Transverse colon (tissue), 4 donors: ENCODE measurements at regions not wholly inside any gene's neighbourhood (a gene's known extent, or its start where the extent isn't known, plus 50 kb on each side); places are given as distances from the start of the nearest gene placed in this dataset.
"Not testable (repeated sequence)": the region's sequence is repeated elsewhere in the genome, so short reads cannot be mapped to it uniquely, and the experiment has no call there.

Experiments
- DNase-seq: peaks from one replicate; pipeline ENCODE4 v3.0.0-alpha.2; 2019
- H3K27ac ChIP-seq, 4 donors: fragments of 200-600 bp; sonication (generic); 2 replicates each; pipeline ENCODE4 v1.5.1; 2016 to 2018; ENCODE audit warnings: inconsistent platforms in 4 of 4
- H3K27me3 ChIP-seq: fragments of 200-600 bp; sonication (generic); 2 replicates; pipeline ENCODE4 v1.5.1; 2017; ENCODE audit warnings: inconsistent platforms
- H3K36me3 ChIP-seq, 4 donors: fragments of 200-600 bp; sonication (generic); 2 replicates each; pipeline ENCODE4 v1.5.1; 2017 to 2019; ENCODE audit warnings: inconsistent platforms in 4 of 4
- H3K4me1 ChIP-seq, 4 donors: fragments of 200-600 bp; sonication (generic); 2 replicates each; pipeline ENCODE4 v1.5.1; 2017 to 2020; ENCODE audit warnings: inconsistent platforms in 4 of 4
- H3K4me3 ChIP-seq, 4 donors: fragments of 200-600 bp; sonication (generic); 1 replicate in 1 of 4; 2 replicates in 3 of 4; pipeline versions ENCODE4 v1.5.1 to v1.6.1; 2017 to 2019; ENCODE audit warnings: inconsistent platforms in 4 of 4
- H3K9me3 ChIP-seq, 2 donors: fragments of 200-600 bp; sonication (generic); 2 replicates each; pipeline ENCODE4 v1.5.1; 2017 to 2019; ENCODE audit warnings: inconsistent platforms in 2 of 2
- EP300 ChIP-seq: sonication (generic); formaldehyde crosslinking; IDR thresholded peaks from one replicate; pipeline ENCODE4 v1.6.1; 2017; ENCODE audit warnings: antibody characterized with exemption, low read depth
- POLR2A ChIP-seq: fragments of 450-650 bp; IDR thresholded peaks from one replicate; pipeline ENCODE4 v1.6.1; 2016; ENCODE audit warnings: antibody characterized with exemption, mild to moderate bottlenecking, moderate library complexity
- POLR2AphosphoS5 ChIP-seq, 3 donors: sonication (generic); formaldehyde crosslinking; IDR thresholded peaks; one replicate each; pipeline ENCODE4 v1.6.1; 2016; ENCODE audit warnings: antibody characterized with exemption in 3 of 3
- WGBS, 2 donors: methylation state at CpG; one replicate each; pipeline ENCODE4 v1.1.5; 2018; ENCODE audit warnings: low coverage in 1 of 2; 5-methylcytosine and 5-hydroxymethylcytosine counted together
- in situ Hi-C, 4 donors: fragments of 200-750 bp; cut with MboI; loops; one replicate each; pipeline versions ENCODE4 v1.15.0 to v1.15.1; 2017; ENCODE audit warnings: low sequenced_read_pairs in 3 of 4, low pct_ligation_motif_present in 1 of 4, low pct_unique_long_range_greater_than_20kb in 1 of 4
- intact Hi-C: fragments of 100-400 bp; cut with DNase I; formaldehyde crosslinking; loops from one replicate; pipeline ENCODE4 v1.15.1; 2023; ENCODE audit warnings: low total_unique reads
- TF ChIP-seq, protein P1 (sequence below), 5 experiments: fragments of 200-600 bp in 3 of 5; fragments of 450-650 bp in 2 of 5; sonication (generic) in 3 of 5; IDR thresholded peaks; 1 replicate in 2 of 5; 2 replicates in 3 of 5; pipeline ENCODE4 v1.5.1; 2016 to 2017; ENCODE audit warnings: antibody characterized with exemption in 5 of 5, inconsistent platforms in 3 of 5, mild to moderate bottlenecking in 2 of 5, moderate library complexity in 1 of 5

DNA sequence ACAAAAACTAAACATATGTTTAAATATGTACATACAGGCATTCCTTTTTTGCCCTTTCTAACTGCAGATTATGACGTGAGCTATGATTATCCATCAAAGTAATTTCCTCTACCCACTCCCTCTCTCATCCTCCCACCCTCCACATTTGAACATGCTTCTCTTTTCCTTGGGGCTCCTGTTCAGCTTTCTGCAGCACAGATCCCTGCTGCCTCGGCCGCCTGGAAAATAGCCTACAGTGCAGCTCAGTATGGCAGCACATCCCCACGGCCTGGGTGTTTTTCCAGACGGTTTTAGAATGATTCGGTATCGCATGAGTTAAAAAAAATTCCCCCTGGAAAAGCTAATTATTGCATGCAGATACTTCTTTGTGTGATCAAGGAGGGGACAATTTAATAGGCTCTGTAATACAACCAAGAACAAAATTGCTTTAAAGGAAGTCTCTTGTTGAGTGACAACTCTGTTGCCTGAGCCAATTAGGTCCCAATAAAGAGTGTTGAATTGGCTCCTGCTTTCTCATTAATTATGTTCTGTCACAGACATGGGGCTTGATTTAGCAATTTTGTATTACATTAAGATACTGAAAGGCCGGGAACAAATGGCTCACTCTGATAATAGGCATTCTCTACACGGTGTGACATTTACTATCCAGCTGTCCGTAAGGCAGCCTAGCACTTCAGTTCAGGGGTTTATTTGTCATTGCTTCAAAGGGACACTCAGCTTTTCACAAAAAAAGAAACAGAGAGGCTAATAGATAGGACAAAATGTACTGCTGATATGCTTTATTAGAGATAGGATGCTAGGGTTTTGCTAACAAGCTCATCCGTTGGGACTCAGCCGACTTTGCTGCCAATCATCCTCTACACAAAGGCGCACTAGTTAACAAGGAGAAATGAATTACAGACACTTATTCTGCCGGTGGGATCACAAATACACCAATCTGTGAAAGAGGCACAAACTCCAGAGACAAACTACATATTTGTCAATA, 285.8 kb upstream of the G2E3 start:
- H3K27me3 ChIP-seq = no peaks in the 10 kb centered on the region
- DNase-seq = no peak
- no peaks in the 10 kb centered on the region for H3K9me3 ChIP-seq
- intact Hi-C loops = no loop called here
- H3K36me3 ChIP-seq = no peaks in the 10 kb centered on the region
- WGBS, 2 donors = 82 to 83% methylated on average over 5 to 14 of the region's 14 CpGs
- peaks cover 0 to 3% (median 0%) of the 10 kb centered on the region in 4 donors for H3K4me1 ChIP-seq
- in situ Hi-C loops = no loop called here
- H3K4me3 ChIP-seq = no peak overlapping the region
- TF ChIP-seq POLR2AphosphoS5 (IDR thresholded peaks at IDR 0.05) (no peak), POLR2A (no peak), EP300 (no peak)
- TF ChIP-seq, protein P1, sequence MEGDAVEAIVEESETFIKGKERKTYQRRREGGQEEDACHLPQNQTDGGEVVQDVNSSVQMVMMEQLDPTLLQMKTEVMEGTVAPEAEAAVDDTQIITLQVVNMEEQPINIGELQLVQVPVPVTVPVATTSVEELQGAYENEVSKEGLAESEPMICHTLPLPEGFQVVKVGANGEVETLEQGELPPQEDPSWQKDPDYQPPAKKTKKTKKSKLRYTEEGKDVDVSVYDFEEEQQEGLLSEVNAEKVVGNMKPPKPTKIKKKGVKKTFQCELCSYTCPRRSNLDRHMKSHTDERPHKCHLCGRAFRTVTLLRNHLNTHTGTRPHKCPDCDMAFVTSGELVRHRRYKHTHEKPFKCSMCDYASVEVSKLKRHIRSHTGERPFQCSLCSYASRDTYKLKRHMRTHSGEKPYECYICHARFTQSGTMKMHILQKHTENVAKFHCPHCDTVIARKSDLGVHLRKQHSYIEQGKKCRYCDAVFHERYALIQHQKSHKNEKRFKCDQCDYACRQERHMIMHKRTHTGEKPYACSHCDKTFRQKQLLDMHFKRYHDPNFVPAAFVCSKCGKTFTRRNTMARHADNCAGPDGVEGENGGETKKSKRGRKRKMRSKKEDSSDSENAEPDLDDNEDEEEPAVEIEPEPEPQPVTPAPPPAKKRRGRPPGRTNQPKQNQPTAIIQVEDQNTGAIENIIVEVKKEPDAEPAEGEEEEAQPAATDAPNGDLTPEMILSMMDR (IDR thresholded peaks at IDR 0.05) = no peak
- no peak overlapping the region for H3K27ac ChIP-seq

DNA sequence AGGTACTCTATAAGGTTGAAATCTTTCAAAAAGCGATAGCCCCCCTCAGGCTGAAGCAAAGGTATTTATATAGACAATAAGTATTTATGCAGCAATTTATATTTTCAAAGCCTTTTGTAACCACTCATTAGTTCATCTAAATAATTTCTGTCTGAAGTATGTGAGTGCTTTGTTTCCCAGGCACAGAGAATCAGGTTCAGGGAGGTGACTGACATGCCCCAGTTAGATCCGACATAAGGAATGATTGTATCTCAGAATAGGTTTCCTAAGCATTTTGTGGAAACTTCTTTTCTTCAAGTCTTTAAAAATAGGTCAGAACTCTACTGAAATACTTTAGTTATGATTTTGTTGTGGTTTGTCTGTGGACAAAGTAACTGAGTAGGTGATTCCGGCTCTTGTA, 283.4 kb upstream of the G2E3 start:
- no peak for TF ChIP-seq EP300
- TF ChIP-seq POLR2AphosphoS5 (IDR thresholded peaks at IDR 0.05) = no peak
- TF ChIP-seq, protein P1 (IDR thresholded peaks at IDR 0.05) = no peak
- no peak for TF ChIP-seq POLR2A
- DNase-seq = no peak
- no peak overlapping the region for H3K27ac ChIP-seq
- intact Hi-C loops = no loop called here
- H3K36me3 ChIP-seq = no peaks in the 10 kb centered on the region
- H3K9me3 ChIP-seq = no peaks in the 10 kb centered on the region
- WGBS, 2 donors = 84 to 90% methylated on average over 2 to 3 of the region's 3 CpGs
- in situ Hi-C loops = no loop called here
- no peak overlapping the region for H3K4me3 ChIP-seq
- no peaks in the 10 kb centered on the region for H3K27me3 ChIP-seq
- peaks cover 0 to under 1% (median 0%) of the 10 kb centered on the region in 4 donors for H3K4me1 ChIP-seq

DNA sequence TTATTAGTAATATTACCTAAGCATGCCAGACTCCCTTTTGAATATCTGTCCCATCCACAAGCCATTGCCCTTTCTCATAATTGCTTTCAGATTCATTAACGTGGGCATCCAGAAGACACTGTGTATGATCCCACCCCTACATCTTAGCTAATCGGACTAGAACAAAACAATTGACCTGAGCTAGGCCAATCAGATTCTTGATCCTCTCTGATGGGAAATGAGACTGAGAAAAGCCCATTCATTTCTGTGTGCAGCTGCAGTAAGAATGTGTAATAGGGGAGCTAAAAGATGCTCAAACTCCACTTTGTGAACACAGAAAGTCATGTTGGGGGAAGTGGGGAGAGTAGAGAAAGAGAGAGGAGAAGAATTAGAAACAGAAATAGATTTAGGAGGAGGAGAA, 281.7 kb upstream of the G2E3 start:
- Histone ChIP-seq H3K27me3 (no peaks in the 10 kb centered on the region), H3K9me3 (no peaks in the 10 kb centered on the region), H3K27ac (no peak overlapping the region), H3K36me3 (no peaks in the 10 kb centered on the region), H3K4me1 (no peaks in the 10 kb centered on the region), H3K4me3 (no peak overlapping the region)
- intact Hi-C loops = no loop called here
- no peak for DNase-seq
- WGBS, 2 donors = 53 to 82% methylated on average over 2 of the region's 2 CpGs
- TF ChIP-seq, protein P1 (IDR thresholded peaks at IDR 0.05) = no peak
- TF ChIP-seq POLR2AphosphoS5 (IDR thresholded peaks at IDR 0.05) (no peak), EP300 (no peak), POLR2A (no peak)
- in situ Hi-C loops = no loop called here

DNA sequence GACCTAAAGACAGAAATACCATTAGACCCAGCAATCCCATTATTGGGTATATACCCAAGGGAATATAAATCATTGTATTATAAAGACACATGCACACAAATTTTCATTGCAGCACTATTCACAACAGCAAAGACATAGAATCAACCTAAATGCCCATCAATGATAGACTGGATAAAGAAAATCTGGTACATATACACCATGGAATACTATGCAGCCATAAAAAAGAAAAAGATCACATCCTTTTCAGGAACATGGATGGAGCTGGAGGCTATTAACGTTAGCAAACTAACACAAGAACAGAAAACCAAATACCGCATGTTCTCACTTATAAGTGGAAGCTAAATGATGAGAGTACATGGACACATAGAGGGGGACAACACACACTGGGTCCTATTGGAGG, 280.1 kb upstream of the G2E3 start:
- H3K36me3 ChIP-seq, H3K4me3 ChIP-seq, H3K9me3 ChIP-seq, DNase-seq, H3K27ac ChIP-seq, H3K4me1 ChIP-seq, intact Hi-C loops, in situ Hi-C loops, H3K27me3 ChIP-seq: not testable (repeated sequence)
- WGBS, 2 donors = 77 to 82% methylated on average over 2 of the region's 2 CpGs
